Breast epithelium (tissue), 4 donors: ENCODE measurements at regions not wholly inside any gene's neighbourhood (a gene's known extent, or its start where the extent isn't known, plus 50 kb on each side); places are given as distances from the start of the nearest gene placed in this dataset.

Source experiments
- DNase-seq, 2 donors: peaks; one replicate each; pipeline ENCODE4 v3.0.0-alpha.2; 2019; ENCODE audit warnings: low spot score in 2 of 2
- H3K27ac ChIP-seq, 2 donors: fragments of 200-600 bp; sonication (generic) in 1 of 2; one replicate each; pipeline ENCODE4 v1.5.1; 2016 to 2019; ENCODE audit warnings: mild to moderate bottlenecking in 1 of 2
- H3K27me3 ChIP-seq, 2 donors: fragments of 200-600 bp; sonication (generic) in 1 of 2; one replicate each; pipeline versions ENCODE4 v1.5.1 to v1.6.0; 2017 to 2019; ENCODE audit warnings: control low read depth in 1 of 2, mild to moderate bottlenecking in 1 of 2
- H3K36me3 ChIP-seq: fragments of 200-600 bp; one replicate; pipeline ENCODE4 v1.5.1; 2019
- H3K4me1 ChIP-seq, 2 donors: fragments of 200-600 bp; sonication (generic); one replicate each; pipeline ENCODE4 v1.5.1; 2016 to 2019; ENCODE audit warnings: control low read depth in 1 of 2
- H3K4me3 ChIP-seq, 3 donors: fragments of 200-600 bp; sonication (generic); 1 replicate in 2 of 3; 2 replicates in 1 of 3; pipeline ENCODE4 v1.5.1; 2016 to 2019; ENCODE audit warnings: mild to moderate bottlenecking in 3 of 3, moderate library complexity in 2 of 3
- H3K9me3 ChIP-seq, 2 donors: fragments of 200-600 bp; sonication (generic) in 1 of 2; one replicate each; pipeline ENCODE4 v1.5.1; 2016 to 2019; ENCODE audit warnings: control low read depth in 1 of 2
- POLR2A ChIP-seq: fragments of 450-650 bp; IDR thresholded peaks from one replicate; pipeline ENCODE4 v1.6.1; 2016; ENCODE audit warnings: antibody characterized with exemption, mild to moderate bottlenecking, moderate library complexity
- POLR2AphosphoS5 ChIP-seq, 3 donors: sonication (generic); formaldehyde crosslinking; IDR thresholded peaks; one replicate each; pipeline ENCODE4 v1.6.1; 2017; ENCODE audit warnings: antibody characterized with exemption in 3 of 3
- intact Hi-C: fragments of 100-400 bp; cut with DNase I; formaldehyde crosslinking; loops from one replicate; pipeline ENCODE4 v1.15.1; 2023; ENCODE audit warnings: low total_unique reads
- TF ChIP-seq, protein P1 (sequence below), 3 donors: fragments of 450-650 bp; IDR thresholded peaks; one replicate each; pipeline ENCODE4 v1.5.1; 2016 to 2017; ENCODE audit warnings: antibody characterized with exemption in 3 of 3, mild to moderate bottlenecking in 3 of 3, moderate library complexity in 3 of 3

DNA sequence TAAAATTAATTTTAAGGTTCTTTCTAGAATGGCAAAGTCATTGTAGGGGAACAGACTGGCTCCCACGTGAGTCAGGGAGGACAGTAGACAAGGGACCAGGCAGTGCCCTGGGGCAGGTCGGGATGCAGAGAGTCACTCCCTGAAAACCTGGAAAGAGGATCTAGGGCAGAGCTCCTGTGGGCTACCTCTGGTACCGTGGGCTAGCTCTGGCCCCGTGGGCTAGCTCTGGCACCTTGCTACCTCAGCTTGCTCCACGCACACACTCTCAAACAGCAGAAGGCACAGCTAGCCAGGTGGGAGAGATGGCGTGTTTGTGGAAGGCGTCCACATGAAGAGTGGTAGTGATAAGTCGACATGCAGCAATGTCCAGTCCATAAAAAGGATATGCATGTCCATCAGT lies 66.7 kb upstream of the ARHGEF7 start:
- intact Hi-C loops, result no loop called here
- TF ChIP-seq POLR2AphosphoS5 (IDR thresholded peaks at IDR 0.05) (no peak), POLR2A (no peak)
- TF ChIP-seq, protein P1, sequence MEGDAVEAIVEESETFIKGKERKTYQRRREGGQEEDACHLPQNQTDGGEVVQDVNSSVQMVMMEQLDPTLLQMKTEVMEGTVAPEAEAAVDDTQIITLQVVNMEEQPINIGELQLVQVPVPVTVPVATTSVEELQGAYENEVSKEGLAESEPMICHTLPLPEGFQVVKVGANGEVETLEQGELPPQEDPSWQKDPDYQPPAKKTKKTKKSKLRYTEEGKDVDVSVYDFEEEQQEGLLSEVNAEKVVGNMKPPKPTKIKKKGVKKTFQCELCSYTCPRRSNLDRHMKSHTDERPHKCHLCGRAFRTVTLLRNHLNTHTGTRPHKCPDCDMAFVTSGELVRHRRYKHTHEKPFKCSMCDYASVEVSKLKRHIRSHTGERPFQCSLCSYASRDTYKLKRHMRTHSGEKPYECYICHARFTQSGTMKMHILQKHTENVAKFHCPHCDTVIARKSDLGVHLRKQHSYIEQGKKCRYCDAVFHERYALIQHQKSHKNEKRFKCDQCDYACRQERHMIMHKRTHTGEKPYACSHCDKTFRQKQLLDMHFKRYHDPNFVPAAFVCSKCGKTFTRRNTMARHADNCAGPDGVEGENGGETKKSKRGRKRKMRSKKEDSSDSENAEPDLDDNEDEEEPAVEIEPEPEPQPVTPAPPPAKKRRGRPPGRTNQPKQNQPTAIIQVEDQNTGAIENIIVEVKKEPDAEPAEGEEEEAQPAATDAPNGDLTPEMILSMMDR (IDR thresholded peaks at IDR 0.05), result no peak
- DNase-seq, result no peak
- Histone ChIP-seq H3K9me3 (no peaks in the 10 kb centered on the region), H3K27ac (no peak overlapping the region), H3K36me3 (no peaks in the 10 kb centered on the region), H3K4me1 (no peaks in the 10 kb centered on the region), H3K4me3 (no peak overlapping the region), H3K27me3 (no peaks in the 10 kb centered on the region)

DNA sequence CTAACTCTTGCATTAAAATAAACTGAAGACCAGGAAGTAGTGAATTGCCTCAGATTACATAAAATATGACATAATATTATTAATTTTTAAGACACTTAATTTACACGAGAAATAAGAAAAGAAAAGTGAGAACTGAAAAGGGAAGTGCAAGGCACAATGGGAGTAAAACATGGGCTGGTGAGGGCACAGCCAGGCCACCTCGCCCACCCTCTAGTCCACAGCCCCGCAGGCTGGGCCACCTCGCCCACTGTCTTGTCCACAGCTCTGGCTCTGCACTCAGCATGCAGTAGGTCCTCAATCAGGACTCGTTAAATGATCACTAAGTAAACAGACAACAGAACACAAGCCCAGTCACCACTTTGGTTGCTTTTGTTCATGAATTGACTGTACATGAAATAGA lies 67.8 kb upstream of the ARHGEF7 start:
- TF ChIP-seq POLR2A (no peak), POLR2AphosphoS5 (IDR thresholded peaks at IDR 0.05) (no peak)
- TF ChIP-seq, protein P1 (IDR thresholded peaks at IDR 0.05), result no peak
- DNase-seq, result no peak
- no peaks in the 10 kb centered on the region for H3K27me3 ChIP-seq
- no peak overlapping the region for H3K4me3 ChIP-seq
- intact Hi-C loops, result no loop called here
- H3K27ac ChIP-seq, result no peak overlapping the region
- no peaks in the 10 kb centered on the region for H3K9me3 ChIP-seq
- H3K36me3 ChIP-seq, result no peaks in the 10 kb centered on the region
- H3K4me1 ChIP-seq, result no peaks in the 10 kb centered on the region

DNA sequence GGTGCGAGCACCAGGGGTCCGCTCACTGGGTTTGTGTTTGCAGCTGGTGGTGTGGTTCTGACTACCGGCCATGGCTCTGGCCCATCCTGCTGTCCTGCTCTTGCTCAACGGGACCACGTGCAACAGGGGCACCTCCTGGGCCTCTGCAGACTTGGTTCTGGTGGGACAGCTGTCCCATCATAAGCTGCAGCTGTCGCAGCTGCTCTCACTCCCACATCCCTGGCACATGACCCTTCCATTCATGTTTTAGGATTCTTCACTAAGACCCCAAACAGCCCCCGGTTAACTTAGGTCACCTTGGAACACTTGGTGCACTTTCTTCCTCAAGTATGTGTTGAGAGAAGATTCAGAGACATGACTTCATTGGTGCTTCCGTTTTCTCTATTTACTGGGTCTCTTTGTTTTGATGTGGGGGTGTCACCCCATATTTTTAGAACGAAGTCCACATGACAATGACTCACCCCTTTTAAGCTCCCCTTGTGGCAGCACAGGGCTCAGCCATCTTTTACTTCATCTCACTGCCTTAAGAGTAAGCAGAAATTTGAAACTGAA lies 68.4 kb upstream of the ARHGEF7 start:
- Histone ChIP-seq H3K4me3 (no peak overlapping the region), H3K4me1 (no peaks in the 10 kb centered on the region), H3K9me3 (no peaks in the 10 kb centered on the region), H3K27ac (peak overlapping the region in 1 of 2 donors; percentile 55), H3K27me3 (no peaks in the 10 kb centered on the region), H3K36me3 (no peaks in the 10 kb centered on the region)
- TF ChIP-seq, protein P1 (IDR thresholded peaks at IDR 0.05), result no peak
- TF ChIP-seq POLR2AphosphoS5 (IDR thresholded peaks at IDR 0.05) (no peak), POLR2A (no peak)
- intact Hi-C loops, result no loop called here
- DNase-seq, result no peak

DNA sequence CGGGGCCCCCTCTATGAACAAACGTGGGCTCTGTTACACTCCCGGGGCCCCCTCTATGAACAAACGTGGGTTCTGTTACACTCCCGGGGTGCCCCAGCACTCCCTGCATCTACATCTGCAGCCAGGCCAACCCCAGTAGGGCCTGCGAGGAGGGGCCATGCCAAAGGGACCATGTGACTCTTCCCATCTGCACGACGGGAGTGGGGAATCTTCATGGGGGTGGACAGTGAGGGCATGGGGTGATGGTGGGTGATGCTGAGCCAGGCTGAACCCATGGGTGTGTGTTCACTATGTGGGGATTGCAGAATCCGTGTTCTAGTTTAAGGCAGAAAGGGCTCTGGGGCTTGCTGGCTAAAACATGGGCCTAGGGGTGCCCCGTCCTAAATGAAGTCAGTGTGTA lies 69.9 kb upstream of the ARHGEF7 start:
- Histone ChIP-seq H3K36me3 (no peaks in the 10 kb centered on the region), H3K9me3 (no peaks in the 10 kb centered on the region), H3K4me3 (no peak overlapping the region), H3K27ac (no peak overlapping the region), H3K4me1 (no peaks in the 10 kb centered on the region), H3K27me3 (no peaks in the 10 kb centered on the region)
- TF ChIP-seq, protein P1 (IDR thresholded peaks at IDR 0.05), result no peak
- no peak for TF ChIP-seq POLR2A
- TF ChIP-seq POLR2AphosphoS5 (IDR thresholded peaks at IDR 0.05), result no peak
- intact Hi-C loops, result no loop called here
- DNase-seq, result no peak

DNA sequence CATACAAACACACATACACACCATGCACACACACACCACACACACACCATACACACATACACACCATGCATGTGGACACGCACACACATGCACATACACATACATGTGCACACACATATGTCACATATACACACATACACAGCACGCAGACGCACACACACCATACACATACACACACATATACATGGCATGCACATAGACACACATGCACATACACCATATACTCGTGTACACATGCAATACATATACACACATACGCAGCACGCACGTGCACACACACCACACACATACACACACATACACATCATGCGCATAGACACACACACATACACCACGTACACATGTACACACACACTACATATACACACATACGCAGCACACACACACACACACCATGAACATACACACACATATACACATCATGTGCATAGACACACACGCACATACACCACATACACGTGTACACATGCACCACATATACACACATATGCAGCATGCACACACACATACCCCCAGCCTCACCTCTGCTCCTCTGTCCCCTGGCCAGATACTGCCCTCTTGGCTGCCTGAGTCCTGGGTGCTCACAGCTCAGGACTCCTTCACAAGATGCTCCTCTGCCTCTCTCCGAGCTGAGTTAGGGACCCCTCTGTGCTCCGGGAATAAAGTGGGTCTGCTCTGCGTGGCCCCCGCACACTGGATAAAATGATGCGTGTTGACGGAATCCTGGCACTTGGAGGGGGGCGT lies 70.9 kb upstream of the ARHGEF7 start:
- H3K36me3 ChIP-seq, result no peaks in the 10 kb centered on the region
- no peaks in the 10 kb centered on the region for H3K4me1 ChIP-seq
- TF ChIP-seq POLR2AphosphoS5 (IDR thresholded peaks at IDR 0.05) (no peak), POLR2A (no peak)
- TF ChIP-seq, protein P1 (IDR thresholded peaks at IDR 0.05), result no peak
- H3K27ac ChIP-seq, result no peak overlapping the region
- no peak for DNase-seq
- intact Hi-C loops, result no loop called here
- no peaks in the 10 kb centered on the region for H3K27me3 ChIP-seq
- no peak overlapping the region for H3K4me3 ChIP-seq
- H3K9me3 ChIP-seq, result no peaks in the 10 kb centered on the region
